Heart left ventricle (tissue), 13 donors: ENCODE measurements at regions not wholly inside any gene's neighbourhood (a gene's known extent, or its start where the extent isn't known, plus 50 kb on each side); places are given as distances from the start of the nearest gene placed in this dataset.

ENCODE experiments used
- CTCF ChIP-seq, 12 donors: fragments of 200-600 bp; sonication (generic) in 4 of 12; IDR thresholded peaks; one replicate each; pipeline versions ENCODE4 v1.5.0 to v1.8.0; 2018 to 2022; ENCODE audit warnings: antibody characterized with exemption in 12 of 12, mild to moderate bottlenecking in 5 of 12
- POLR2A ChIP-seq, 2 donors: fragments of 450-650 bp; IDR thresholded peaks; one replicate each; pipeline ENCODE4 v1.6.1; 2017; ENCODE audit warnings: antibody characterized with exemption in 2 of 2, mild to moderate bottlenecking in 2 of 2, moderate library complexity in 2 of 2
- donor health status: ischemic (EF 13 %, LVEDD 7.1; RV severe dilation, severe dysfunction).
- donor health status: DM: no; HTN: yes; CAD: no.
- donor health status: DM: no; HTN: no; CAD: no.
- donor health status: ischemic (EF 25% LVEDD 6.9; RV normal size, moderate dysfunction).
- donor health status: ischemic (EF 25% LVEDD 5.7; RV mildly dilated, moderate dysfunction).
- donor health status: ischemic (EF 35%, LVEDD 5.7; RV mildly dilated, moderate dysfunction).
- donor health status: nonischemic (EF 11% LVEDD 7.7; RV severe dilation, severe dysfunction).
- donor health status: DM: yes; HTN: yes; CAD: no.
- donor health status: PGD.
- donor health status: ischemic (EF 29% LVEDD 5.4; RV normal size, mild dysfunction).
- donor health status: nonischemic (EF 23%, LVEDD 6.1; RV moderate dilation, normal function).

- TF ChIP-seq POLR2A (IDR thresholded peaks at IDR 0.05) (no peak), CTCF (IDR thresholded peaks at IDR 0.05) (no peak)
Measured at GRCh38 chr13:80679423-80679822, 338.5 kb upstream of the SPRY2 start.
